ENCODE measurements at regions not wholly inside any gene's neighbourhood (a gene's known extent, or its start where the extent isn't known, plus 50 kb on each side); places are given as distances from the start of the nearest gene placed in this dataset.

DNA sequence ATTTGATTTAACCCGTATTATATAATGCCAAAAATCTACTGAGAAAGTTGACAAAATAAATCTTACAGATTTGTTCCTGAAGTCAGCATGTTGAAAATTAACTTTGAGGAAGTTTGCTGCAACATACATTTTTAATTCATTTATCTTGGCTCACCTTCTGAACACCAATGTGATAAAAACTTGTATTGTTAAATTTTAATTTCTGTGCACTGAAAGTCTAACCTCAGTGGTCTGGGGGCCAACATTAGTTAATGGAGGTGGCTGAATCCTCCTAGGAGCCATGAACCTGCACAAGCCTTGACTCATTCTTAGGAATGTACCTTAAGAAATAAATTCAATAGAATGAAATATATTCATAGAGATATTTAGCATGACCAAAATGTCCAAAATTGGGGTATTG lies 95.3 kb downstream of the ADSS2 start (continued):
- TF ChIP-seq, protein P1, sequence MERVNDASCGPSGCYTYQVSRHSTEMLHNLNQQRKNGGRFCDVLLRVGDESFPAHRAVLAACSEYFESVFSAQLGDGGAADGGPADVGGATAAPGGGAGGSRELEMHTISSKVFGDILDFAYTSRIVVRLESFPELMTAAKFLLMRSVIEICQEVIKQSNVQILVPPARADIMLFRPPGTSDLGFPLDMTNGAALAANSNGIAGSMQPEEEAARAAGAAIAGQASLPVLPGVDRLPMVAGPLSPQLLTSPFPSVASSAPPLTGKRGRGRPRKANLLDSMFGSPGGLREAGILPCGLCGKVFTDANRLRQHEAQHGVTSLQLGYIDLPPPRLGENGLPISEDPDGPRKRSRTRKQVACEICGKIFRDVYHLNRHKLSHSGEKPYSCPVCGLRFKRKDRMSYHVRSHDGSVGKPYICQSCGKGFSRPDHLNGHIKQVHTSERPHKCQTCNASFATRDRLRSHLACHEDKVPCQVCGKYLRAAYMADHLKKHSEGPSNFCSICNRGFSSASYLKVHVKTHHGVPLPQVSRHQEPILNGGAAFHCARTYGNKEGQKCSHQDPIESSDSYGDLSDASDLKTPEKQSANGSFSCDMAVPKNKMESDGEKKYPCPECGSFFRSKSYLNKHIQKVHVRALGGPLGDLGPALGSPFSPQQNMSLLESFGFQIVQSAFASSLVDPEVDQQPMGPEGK (CRISPR knock-in tag; IDR thresholded peaks at IDR 0.05; ENCODE audit: borderline replicate concordance): no peak
- TF ChIP-seq PPARA (CRISPR knock-in tag; IDR thresholded peaks at IDR 0.05; ENCODE audit: borderline replicate concordance) (no peak), SNAI2 (CRISPR knock-in tag; IDR thresholded peaks at IDR 0.05) (no peak), GLIS3 (CRISPR knock-in tag; IDR thresholded peaks at IDR 0.05) (no peak)

Data from SK-N-SH treated with all-trans-retinoic acid at 6 μM for 48 hours (cell line).